CD4-positive, alpha-beta memory T cell (primary cell): ENCODE measurements at regions not wholly inside any gene's neighbourhood (a gene's known extent, or its start where the extent isn't known, plus 50 kb on each side); places are given as distances from the start of the nearest gene placed in this dataset.

ENCODE experiments used
- CTCF ChIA-PET: fragments of 350-600 bp; sonication (Branson Sonifier 250); formaldehyde crosslinking; loops from one replicate; lab custom pipeline; 2021; ENCODE audit warnings: inconsistent platforms; ENCODE audit not compliant: partially characterized antibody; lab: Charles Lee
- POLR2A ChIA-PET: fragments of 350-600 bp; sonication (Branson Sonifier 250); formaldehyde crosslinking; loops from one replicate; lab custom pipeline; 2021; ENCODE audit not compliant: partially characterized antibody; lab: Charles Lee
- DNase-seq, 5 donors: peaks; one replicate each; pipeline versions ENCODE4 v3.0.0 to v3.0.0-alpha.2; 2020 to 2022; ENCODE audit warnings: mixed read lengths in 1 of 5
- H3K27ac ChIP-seq: one replicate; pipeline ENCODE4 v1.7.0; 2013; ENCODE audit warnings: low read depth, low read length
- H3K27me3 ChIP-seq: 2 replicates; pipeline ENCODE4 v1.7.0; 2013; ENCODE audit warnings: mild to moderate bottlenecking, low read length, moderate library complexity; ENCODE audit not compliant: insufficient read depth
- H3K36me3 ChIP-seq: 2 replicates; pipeline ENCODE4 v1.7.0; 2013; ENCODE audit warnings: mild to moderate bottlenecking, low read length, moderate library complexity; ENCODE audit not compliant: insufficient read depth
- H3K4me1 ChIP-seq: 2 replicates; pipeline ENCODE4 v1.7.0; 2013; ENCODE audit warnings: mild to moderate bottlenecking, low read length, moderate library complexity; ENCODE audit not compliant: insufficient read depth
- H3K4me3 ChIP-seq, 2 donors: one replicate each; pipeline ENCODE4 v1.7.0; 2013; ENCODE audit warnings: low read length in 2 of 2, mild to moderate bottlenecking in 1 of 2
- H3K9me3 ChIP-seq, 2 donors: one replicate each; pipeline ENCODE4 v1.7.0; 2013; ENCODE audit warnings: low read length in 2 of 2, control low read depth in 1 of 2; ENCODE audit not compliant: control insufficient read depth in 1 of 2
- H3K27ac Mint-ChIP-seq, 7 donors: one replicate each; pipeline ENCODE4 v1.8.0; 2020 to 2021; ENCODE audit warnings: mixed read lengths in 7 of 7, mild to moderate bottlenecking in 6 of 7, inconsistent platforms in 3 of 7, moderate library complexity in 3 of 7
- H3K27me3 Mint-ChIP-seq, 2 donors: one replicate each; pipeline ENCODE4 v1.8.0; 2020 to 2021; ENCODE audit warnings: mixed read lengths in 2 of 2
- H3K36me3 Mint-ChIP-seq, 2 donors: one replicate each; pipeline ENCODE4 v1.8.0; 2020 to 2021; ENCODE audit warnings: mixed read lengths in 2 of 2, inconsistent platforms in 1 of 2, mild to moderate bottlenecking in 1 of 2
- H3K4me1 Mint-ChIP-seq, 4 donors: one replicate each; pipeline ENCODE4 v1.8.0; 2020 to 2021; ENCODE audit warnings: mixed read lengths in 4 of 4, mild to moderate bottlenecking in 1 of 4
- H3K4me3 Mint-ChIP-seq, 8 donors: one replicate each; pipeline ENCODE4 v1.8.0; 2020 to 2021; ENCODE audit warnings: mixed read lengths in 8 of 8, mild to moderate bottlenecking in 7 of 8, moderate library complexity in 6 of 8, inconsistent platforms in 3 of 8
- H3K9me3 Mint-ChIP-seq, 8 donors: one replicate each; pipeline ENCODE4 v1.8.0; 2020 to 2021; ENCODE audit warnings: mixed read lengths in 8 of 8, mild to moderate bottlenecking in 5 of 8, inconsistent platforms in 3 of 8, moderate library complexity in 1 of 8
- intact Hi-C: fragments of 100-400 bp; cut with micrococcal nuclease; formaldehyde crosslinking; loops from one replicate; pipeline ENCODE4 v1.15.1; 2023

- peak; percentile 74 to 93 (median 81) for DNase-seq
- H3K27me3 Mint-ChIP-seq: no peaks in the 10 kb centered on the region
- ChIA-PET CTCF (interaction anchor here (1.2 to 1.6 kb wide), 2 partner anchors 43 to 57 kb away, joined by 3 read pairs; no protein-coding TSS in a partner anchor), POLR2A (interaction anchor here (0.9 to 13.5 kb wide), 22 partner anchors 17 to 94 kb away, joined by 3 to 253 read pairs (median 6); partner anchors contain the start of gene CD44)
- no peaks in the 10 kb centered on the region for H3K27me3 ChIP-seq
- peaks cover 0 to 4% (median 0%) of the 10 kb centered on the region in 8 donors for H3K9me3 Mint-ChIP-seq
- H3K36me3 ChIP-seq: no peaks in the 10 kb centered on the region
- intact Hi-C loops: loop anchor here (1.0 to 5.0 kb wide), 9 partner anchors 17 to 166 kb away; partner anchors contain the start of genes APIP and PDHX
- no peaks in the 10 kb centered on the region for H3K36me3 Mint-ChIP-seq
- peak overlapping the region; percentile 78 to 90 (median 84) for H3K4me3 Mint-ChIP-seq
- H3K4me1 Mint-ChIP-seq: peaks cover 74 to 100% (median 88%) of the 10 kb centered on the region in 4 donors
- H3K27ac Mint-ChIP-seq: peak overlapping the region; percentile 94 to 99 (median 98)
- peak overlapping the region; percentile 97 for H3K27ac ChIP-seq
- H3K4me1 ChIP-seq: peaks cover 85% of the 10 kb centered on the region
- H3K9me3 ChIP-seq: no peaks in the 10 kb centered on the region
- H3K4me3 ChIP-seq: peak overlapping the region; percentile 50 to 57
Observed at GRCh38 chr11:35083431-35084238, 55.3 kb upstream of the CD44 start.

- H3K27ac ChIP-seq: peak overlapping the region; percentile 97
- peaks cover 66 to 94% (median 79%) of the 10 kb centered on the region in 4 donors for H3K4me1 Mint-ChIP-seq
- ChIA-PET CTCF (interaction anchor here (1.3 kb wide), 1 partner anchor 38 kb away, joined by 4 read pairs; no protein-coding TSS in a partner anchor), POLR2A (interaction anchor here (0.6 to 13.5 kb wide), 4 partner anchors 41 to 164 kb away, joined by 3 to 253 read pairs (median 84); partner anchors contain the start of gene CD44)
- H3K4me3 ChIP-seq: no peak overlapping the region
- H3K36me3 ChIP-seq: no peaks in the 10 kb centered on the region
- H3K9me3 Mint-ChIP-seq: peaks cover 0 to 2% (median 0%) of the 10 kb centered on the region in 8 donors
- peaks cover 82% of the 10 kb centered on the region for H3K4me1 ChIP-seq
- no peaks in the 10 kb centered on the region for H3K9me3 ChIP-seq
- H3K36me3 Mint-ChIP-seq: no peaks in the 10 kb centered on the region
- no peaks in the 10 kb centered on the region for H3K27me3 ChIP-seq
- peak overlapping the region in 4 of 8 donors; percentile 43 to 90 (median 62) for H3K4me3 Mint-ChIP-seq
- peak in 1 of 5 donors; percentile 33 for DNase-seq
- intact Hi-C loops: loop anchor here (5.0 kb wide), 2 partner anchors 152 to 168 kb away; partner anchors contain the start of genes APIP and PDHX
- H3K27me3 Mint-ChIP-seq: no peaks in the 10 kb centered on the region
- peak overlapping the region; percentile 94 to 99 (median 98) for H3K27ac Mint-ChIP-seq
Observed at GRCh38 chr11:35084817-35085440, 54.0 kb upstream of the CD44 start.

DNA sequence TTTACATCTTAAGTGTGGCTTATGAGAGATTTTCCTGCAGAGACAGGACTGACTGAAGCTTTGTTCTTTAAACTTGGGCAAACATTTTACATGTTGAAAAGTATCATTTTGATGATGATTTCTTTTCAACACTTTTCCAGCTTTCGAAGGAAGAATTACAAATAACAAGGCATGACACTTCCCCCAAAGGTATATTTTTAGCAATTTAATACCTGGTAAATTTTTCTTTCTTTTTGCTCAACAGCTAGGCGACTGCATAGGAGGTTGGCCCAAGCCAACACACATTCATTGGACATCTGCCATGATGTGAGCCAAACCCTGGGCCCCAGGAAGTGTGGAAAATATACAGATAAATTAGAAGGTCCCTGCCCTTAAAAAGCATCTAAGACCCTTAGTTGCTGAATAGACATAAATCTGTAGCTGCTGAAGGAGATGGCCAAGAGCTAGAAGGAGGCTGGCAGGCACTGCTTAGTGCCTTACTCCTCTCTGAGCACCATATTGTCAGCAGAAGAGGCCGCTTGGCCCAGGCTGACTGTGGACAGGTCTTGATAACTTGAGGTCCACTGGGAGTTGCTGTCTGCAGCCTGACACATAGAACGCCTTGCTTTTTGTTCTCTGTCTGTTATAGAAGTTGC is 53.3 kb upstream of the CD44 start:
- peaks cover 74% of the 10 kb centered on the region for H3K4me1 ChIP-seq
- H3K9me3 ChIP-seq: no peaks in the 10 kb centered on the region
- Mint-ChIP-seq H3K4me1 (peaks cover 60 to 93% (median 73%) of the 10 kb centered on the region in 4 donors), H3K36me3 (no peaks in the 10 kb centered on the region), H3K4me3 (peak overlapping the region in 2 of 8 donors; percentile 6 to 15), H3K27ac (peak overlapping the region in 6 of 7 donors; percentile 94 to 99 (median 98)), H3K27me3 (no peaks in the 10 kb centered on the region), H3K9me3 (peaks cover 0 to 2% (median 0%) of the 10 kb centered on the region in 8 donors)
- H3K36me3 ChIP-seq: no peaks in the 10 kb centered on the region
- CTCF ChIA-PET: interaction anchor here (1.0 to 1.3 kb wide), 2 partner anchors 35 to 38 kb away, joined by 3 to 4 read pairs; no protein-coding TSS in a partner anchor
- POLR2A ChIA-PET: interaction anchor here (0.6 to 13.5 kb wide), 5 partner anchors 42 to 165 kb away, joined by 3 to 253 read pairs (median 4); partner anchors contain the start of gene CD44
- no peak overlapping the region for H3K4me3 ChIP-seq
- no peak for DNase-seq
- intact Hi-C loops: no loop called here
- peak overlapping the region; percentile 97 for H3K27ac ChIP-seq
- H3K27me3 ChIP-seq: no peaks in the 10 kb centered on the region

DNA sequence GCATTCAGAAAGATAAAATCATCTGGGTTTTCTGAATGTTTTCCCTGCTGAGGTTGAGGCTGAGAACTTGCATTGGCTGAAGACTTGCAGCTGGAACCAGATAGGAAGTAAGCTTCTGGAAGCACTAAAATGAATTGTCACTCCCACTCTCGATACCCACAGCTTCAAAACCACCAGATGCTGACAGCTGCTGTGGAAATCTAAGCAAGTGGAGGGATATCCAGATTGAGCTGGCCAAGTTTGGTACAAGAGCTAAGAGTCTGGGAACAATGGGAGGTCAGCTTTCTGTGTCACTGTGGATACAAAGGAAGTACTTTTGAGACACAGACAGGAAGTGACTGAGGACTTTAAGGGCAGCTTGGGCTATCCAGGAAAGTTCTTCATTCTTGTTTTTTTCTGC is 51.3 kb upstream of the CD44 start:
- H3K4me3 Mint-ChIP-seq: peak overlapping the region in 2 of 8 donors; percentile 16 to 41
- ChIA-PET POLR2A (interaction anchor here (1.0 to 13.4 kb wide), 8 partner anchors 10 to 75 kb away, joined by 3 to 166 read pairs (median 5); partner anchors contain the start of gene CD44), CTCF (interaction anchor here (0.9 to 1.8 kb wide), 3 partner anchors 15 to 218 kb away, joined by 3 to 8 read pairs (median 4); partner anchors contain the start of gene CD44)
- H3K9me3 Mint-ChIP-seq: peaks cover 0 to under 1% (median 0%) of the 10 kb centered on the region in 8 donors
- Histone ChIP-seq H3K4me1 (peaks cover 60% of the 10 kb centered on the region), H3K27me3 (no peaks in the 10 kb centered on the region), H3K4me3 (no peak overlapping the region), H3K9me3 (no peaks in the 10 kb centered on the region), H3K27ac (no peak overlapping the region), H3K36me3 (no peaks in the 10 kb centered on the region)
- intact Hi-C loops: no loop called here
- H3K27ac Mint-ChIP-seq: peak overlapping the region in 6 of 7 donors; percentile 46 to 83 (median 65)
- H3K27me3 Mint-ChIP-seq: no peaks in the 10 kb centered on the region
- DNase-seq: peak in 2 of 5 donors; percentile 6 to 41
- peaks cover 51 to 79% (median 65%) of the 10 kb centered on the region in 4 donors for H3K4me1 Mint-ChIP-seq
- no peaks in the 10 kb centered on the region for H3K36me3 Mint-ChIP-seq

GRCh38 chr11:35088226-35088625 is 50.7 kb upstream of the CD44 start:
- Histone ChIP-seq H3K36me3 (no peaks in the 10 kb centered on the region), H3K4me1 (peaks cover 55% of the 10 kb centered on the region), H3K4me3 (no peak overlapping the region), H3K27me3 (no peaks in the 10 kb centered on the region), H3K9me3 (no peaks in the 10 kb centered on the region), H3K27ac (no peak overlapping the region)
- intact Hi-C loops: no loop called here
- CTCF ChIA-PET: interaction anchor here (0.9 to 1.8 kb wide), 3 partner anchors 15 to 217 kb away, joined by 3 to 8 read pairs (median 4); partner anchors contain the start of gene CD44
- H3K9me3 Mint-ChIP-seq: no peaks in the 10 kb centered on the region
- H3K4me1 Mint-ChIP-seq: peaks cover 47 to 77% (median 62%) of the 10 kb centered on the region in 4 donors
- no peak for DNase-seq
- peak overlapping the region in 3 of 8 donors; percentile 16 to 31 (median 26) for H3K4me3 Mint-ChIP-seq
- POLR2A ChIA-PET: interaction anchor here (0.8 to 13.4 kb wide), 11 partner anchors 10 to 75 kb away, joined by 3 to 166 read pairs (median 5); partner anchors contain the start of gene CD44
- no peaks in the 10 kb centered on the region for H3K27me3 Mint-ChIP-seq
- H3K36me3 Mint-ChIP-seq: no peaks in the 10 kb centered on the region
- peak overlapping the region in 6 of 7 donors; percentile 29 to 83 (median 65) for H3K27ac Mint-ChIP-seq

DNA sequence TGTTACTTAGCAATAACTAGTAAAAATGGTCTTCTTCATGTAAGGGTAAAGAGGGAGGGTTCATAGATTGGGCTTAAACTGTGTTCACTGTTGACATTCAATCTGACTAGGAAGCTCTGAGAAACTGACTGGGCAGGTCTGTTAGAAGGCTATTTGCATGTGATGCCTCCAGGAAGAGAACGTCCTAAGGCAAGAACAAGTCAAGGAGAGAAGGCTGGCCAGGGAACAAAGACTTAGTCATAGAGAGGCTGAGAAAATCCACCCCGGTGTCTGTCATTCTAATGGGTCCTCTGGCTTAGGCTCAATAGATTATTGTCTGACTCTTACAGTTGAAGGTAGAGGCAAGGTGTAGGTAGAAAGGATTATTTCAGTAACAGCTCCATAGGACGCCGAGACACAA is 50.3 kb upstream of the CD44 start:
- intact Hi-C loops: no loop called here
- Histone ChIP-seq H3K9me3 (no peaks in the 10 kb centered on the region), H3K4me1 (peaks cover 50% of the 10 kb centered on the region), H3K36me3 (no peaks in the 10 kb centered on the region), H3K27me3 (no peaks in the 10 kb centered on the region), H3K4me3 (no peak overlapping the region), H3K27ac (no peak overlapping the region)
- POLR2A ChIA-PET: interaction anchor here (0.8 to 13.4 kb wide), 9 partner anchors 11 to 74 kb away, joined by 3 to 166 read pairs (median 5); partner anchors contain the start of gene CD44
- Mint-ChIP-seq H3K4me3 (peak overlapping the region in 2 of 8 donors; percentile 10 to 31), H3K27me3 (no peaks in the 10 kb centered on the region), H3K4me1 (peaks cover 43 to 74% (median 58%) of the 10 kb centered on the region in 4 donors), H3K27ac (peak overlapping the region in 6 of 7 donors; percentile 29 to 83 (median 68)), H3K9me3 (no peaks in the 10 kb centered on the region), H3K36me3 (no peaks in the 10 kb centered on the region)
- no peak for DNase-seq
- CTCF ChIA-PET: interaction anchor here (1.5 kb wide), 1 partner anchor 217 kb away, joined by 8 read pairs; no protein-coding TSS in a partner anchor
